NCI-H146 treated with DMSO at 0.1 percent for 48 hours (cell line): ENCODE measurements at regions not wholly inside any gene's neighbourhood (a gene's known extent, or its start where the extent isn't known, plus 50 kb on each side); places are given as distances from the start of the nearest gene placed in this dataset.

ENCODE experiments used
- DNase-seq: peaks from one replicate; lab custom pipeline; 2025; ENCODE audit not compliant: unreplicated experiment; lab: John Stamatoyannopoulos, UW

DNA sequence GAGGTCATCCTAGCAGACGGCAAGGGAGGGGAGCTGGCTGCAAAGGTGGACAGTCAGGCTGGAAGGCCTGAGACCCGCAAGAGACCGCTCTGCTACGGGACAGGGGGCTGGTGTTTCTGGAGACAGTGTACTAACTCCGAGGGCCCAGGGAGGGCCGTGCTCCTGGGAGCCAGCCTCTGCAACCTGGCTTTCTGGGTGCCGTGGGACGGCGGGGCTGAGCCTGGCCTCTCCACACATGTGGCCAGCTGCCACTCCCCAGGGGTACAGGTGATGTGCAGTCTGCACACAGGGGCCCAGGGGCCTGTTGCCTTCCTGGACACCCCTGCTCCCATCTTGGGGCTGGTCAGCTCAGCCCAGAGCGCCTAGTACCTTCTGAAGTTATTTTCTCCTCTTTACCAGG, 92.2 kb downstream of the MRPL36 start:
- DNase-seq = no peak

DNA sequence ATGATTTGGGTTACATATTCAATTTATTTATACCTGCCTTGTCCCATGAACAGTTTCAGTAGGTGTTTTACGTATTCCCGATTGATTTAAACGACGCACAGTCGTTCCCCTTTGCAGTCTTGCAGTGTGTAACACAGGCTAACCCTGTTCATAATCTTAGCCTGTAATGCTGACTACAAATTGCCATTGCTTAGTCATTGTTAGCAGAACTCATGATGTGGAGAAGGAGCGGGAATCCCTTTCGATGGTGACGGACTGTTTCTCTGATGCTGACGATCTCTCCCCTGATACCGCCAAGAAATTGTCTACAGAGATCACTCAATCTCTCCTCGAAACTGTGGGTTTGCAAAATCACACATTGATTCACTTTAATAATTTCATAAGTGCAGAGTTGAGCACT, 93.2 kb downstream of the MRPL36 start:
- DNase-seq = no peak

GRCh38 chr5:1706021-1706420, 93.6 kb downstream of the MRPL36 start:
- DNase-seq = no peak

GRCh38 chr5:1704676-1705075, 95.0 kb downstream of the MRPL36 start:
- no peak for DNase-seq

DNA sequence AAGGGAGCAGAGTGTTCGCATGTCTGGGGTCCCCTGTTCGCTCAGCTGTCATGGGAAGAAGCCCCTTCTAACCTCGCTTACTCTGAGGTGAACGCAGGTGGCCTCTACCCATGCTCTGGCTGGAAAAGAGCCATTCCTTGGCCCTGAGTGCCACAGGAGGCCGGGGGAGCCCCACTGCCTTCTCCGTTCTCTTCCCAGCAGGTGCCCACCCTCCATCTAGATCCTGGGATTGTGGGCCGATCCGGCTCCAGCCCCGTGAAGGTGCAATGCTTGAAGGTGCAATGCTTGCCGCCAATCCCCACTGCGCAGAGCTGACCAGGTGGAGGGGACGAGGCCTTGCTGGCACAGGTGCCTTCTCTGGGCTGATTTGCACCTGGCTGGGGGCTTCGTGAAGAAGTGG, 95.4 kb downstream of the MRPL36 start:
- no peak for DNase-seq

DNA sequence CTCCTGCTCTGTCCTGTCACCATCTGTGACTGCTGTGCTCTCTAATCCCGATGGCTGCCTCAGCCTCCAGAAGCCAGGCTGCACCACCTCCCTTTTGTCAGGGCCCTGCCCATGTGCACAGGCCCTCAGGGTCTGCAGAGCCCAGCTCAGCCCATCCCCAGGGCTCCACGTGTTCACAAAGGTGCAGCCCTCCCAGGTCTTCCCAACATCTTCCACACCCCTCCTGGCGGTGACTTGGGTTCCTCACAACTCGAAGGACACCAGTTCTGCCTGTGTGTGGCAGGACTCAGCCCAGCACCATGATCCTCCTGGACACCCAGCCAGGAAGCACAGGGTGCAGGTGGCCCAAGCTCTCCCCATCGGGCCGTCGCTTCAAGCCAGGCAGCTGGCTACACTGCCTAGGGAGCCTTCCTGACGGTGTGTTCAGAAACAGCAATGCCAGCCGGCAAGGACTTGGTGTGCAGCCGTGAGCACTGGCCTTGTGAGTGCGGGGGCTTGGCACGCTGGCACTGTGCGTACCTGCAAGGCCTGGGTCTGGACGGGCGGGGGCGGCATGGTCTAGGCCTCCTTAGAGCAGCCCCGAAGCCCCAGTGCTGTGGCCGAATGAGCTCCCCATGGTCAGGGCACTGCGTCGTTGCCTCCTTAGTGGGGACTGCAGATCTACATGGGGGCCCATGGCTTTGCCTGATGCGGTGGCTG, 96.1 kb downstream of the MRPL36 start:
- no peak for DNase-seq

GRCh38 chr5:1702318-1702717, 97.3 kb downstream of the MRPL36 start:
- DNase-seq = no peak

GRCh38 chr5:1701884-1702283, 97.8 kb downstream of the MRPL36 start:
- no peak for DNase-seq

DNA sequence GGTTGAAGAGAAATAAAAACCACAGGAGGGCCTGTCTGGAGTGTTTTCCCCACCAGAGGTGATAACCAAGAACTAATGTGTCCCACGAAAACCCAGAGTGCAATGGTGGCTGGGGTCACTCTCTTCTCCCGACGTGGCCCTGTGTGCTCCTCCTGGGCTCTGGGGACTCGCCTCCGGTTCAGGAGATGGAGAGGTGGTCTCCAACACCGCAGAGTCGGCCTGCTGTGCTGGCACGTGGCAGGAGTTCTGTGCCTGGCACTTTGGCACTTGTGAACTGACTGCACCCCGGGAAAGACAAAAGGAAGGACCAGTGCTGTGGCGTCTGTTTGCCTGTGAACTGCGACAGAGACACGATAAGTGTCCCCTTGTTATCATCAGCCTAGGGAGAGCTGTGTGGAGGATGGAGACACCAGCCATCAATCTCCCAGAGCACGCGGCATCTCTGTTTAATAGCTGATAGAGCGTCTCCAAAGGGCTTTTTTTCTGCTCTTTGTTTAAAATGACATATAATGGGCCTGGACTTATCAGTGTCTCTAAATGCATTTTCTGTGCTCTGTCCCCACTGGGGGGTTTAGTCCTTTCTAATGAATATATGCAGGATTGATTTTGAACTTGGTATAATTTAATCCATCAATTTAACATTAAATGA, 98.3 kb downstream of the MRPL36 start:
- no peak for DNase-seq

- no peak for DNase-seq
These were observed 100.2 kb downstream of the MRPL36 start for GRCh38 chr5:1699394-1699793.

- no peak for DNase-seq
These were observed 100.9 kb downstream of the MRPL36 start for GRCh38 chr5:1698589-1699316.

- DNase-seq = no peak
These were observed 107.3 kb downstream of the MRPL36 start for GRCh38 chr5:1692381-1692780.

- no peak for DNase-seq
These were observed 112.2 kb downstream of the MRPL36 start for GRCh38 chr5:1687301-1687970.

DNA sequence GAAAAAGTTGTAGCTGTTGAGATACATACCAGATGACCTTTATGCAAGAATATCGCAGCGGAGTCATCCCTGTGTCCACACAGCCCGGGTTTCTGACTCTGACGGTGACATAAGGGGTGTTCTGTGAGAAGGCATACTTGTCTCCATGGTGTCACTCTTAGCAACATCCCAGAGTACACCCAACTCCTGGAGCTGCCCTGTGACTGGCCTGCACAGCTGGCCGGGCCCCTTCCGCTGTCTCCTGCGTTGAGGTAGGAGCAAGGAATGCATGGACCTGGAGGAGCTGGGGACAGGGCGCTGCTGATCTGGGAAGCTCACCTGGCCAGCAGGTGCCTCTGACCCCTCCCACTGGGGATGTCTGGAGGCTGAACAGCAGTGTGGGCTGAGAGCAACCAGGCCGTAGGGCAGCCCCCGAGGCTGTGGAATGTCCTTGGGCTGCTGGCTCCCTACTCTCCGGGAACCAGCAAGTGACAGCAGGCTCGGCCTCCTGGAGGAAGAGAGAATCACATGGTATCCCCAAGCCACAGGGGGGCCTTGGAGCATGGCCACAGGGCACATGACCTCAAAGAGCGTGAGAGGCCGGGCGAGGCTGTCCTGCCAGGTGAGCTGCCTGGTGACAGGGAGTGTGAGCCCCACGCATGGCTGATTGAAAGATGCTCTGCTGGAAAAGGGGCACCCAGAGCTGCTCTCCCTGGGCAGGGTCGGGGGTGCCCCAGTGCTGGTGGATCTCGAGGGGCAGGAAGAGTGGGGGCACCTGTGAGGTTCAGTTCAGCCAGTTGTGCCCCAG, 113.4 kb downstream of the MRPL36 start:
- no peak for DNase-seq

DNA sequence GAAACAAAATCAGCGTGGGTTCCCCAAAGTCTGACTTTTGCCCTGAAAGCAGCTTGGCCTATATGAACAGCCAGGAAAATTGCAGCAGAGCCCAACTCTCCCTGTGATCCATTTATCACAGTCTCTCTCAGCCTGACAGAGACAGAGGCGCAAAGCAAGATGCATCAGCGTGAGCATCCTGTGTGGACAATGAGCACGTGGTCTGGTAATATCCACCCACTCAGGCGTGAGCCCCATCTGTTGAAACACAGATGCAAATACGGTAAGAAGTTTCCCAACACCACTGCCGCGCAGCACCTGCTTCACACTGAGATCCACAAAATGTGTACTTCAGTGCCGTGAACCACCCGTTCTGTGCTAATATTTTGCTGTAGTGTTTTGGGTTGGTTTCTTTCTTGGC, 114.6 kb downstream of the MRPL36 start:
- DNase-seq = no peak

DNA sequence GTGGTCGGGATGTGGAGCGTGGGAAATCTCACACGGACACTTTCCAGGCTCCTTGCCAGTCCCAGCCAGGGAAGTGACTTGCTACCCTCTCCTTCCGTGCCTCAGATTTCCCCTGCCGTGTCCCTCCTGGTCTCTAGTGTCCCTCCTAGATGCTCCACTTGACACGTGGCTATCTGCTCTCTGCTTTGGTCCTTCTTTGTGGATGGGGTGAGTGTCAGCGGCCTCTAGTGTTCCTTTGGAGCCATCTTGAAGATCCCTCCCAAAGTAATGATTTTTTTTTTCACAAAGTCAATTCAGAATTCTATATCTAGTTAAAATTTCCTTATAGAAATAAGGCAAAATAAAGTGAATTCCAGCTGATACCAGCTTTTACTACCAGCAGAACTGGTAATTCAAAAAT, 117.7 kb downstream of the MRPL36 start:
- DNase-seq = no peak

DNA sequence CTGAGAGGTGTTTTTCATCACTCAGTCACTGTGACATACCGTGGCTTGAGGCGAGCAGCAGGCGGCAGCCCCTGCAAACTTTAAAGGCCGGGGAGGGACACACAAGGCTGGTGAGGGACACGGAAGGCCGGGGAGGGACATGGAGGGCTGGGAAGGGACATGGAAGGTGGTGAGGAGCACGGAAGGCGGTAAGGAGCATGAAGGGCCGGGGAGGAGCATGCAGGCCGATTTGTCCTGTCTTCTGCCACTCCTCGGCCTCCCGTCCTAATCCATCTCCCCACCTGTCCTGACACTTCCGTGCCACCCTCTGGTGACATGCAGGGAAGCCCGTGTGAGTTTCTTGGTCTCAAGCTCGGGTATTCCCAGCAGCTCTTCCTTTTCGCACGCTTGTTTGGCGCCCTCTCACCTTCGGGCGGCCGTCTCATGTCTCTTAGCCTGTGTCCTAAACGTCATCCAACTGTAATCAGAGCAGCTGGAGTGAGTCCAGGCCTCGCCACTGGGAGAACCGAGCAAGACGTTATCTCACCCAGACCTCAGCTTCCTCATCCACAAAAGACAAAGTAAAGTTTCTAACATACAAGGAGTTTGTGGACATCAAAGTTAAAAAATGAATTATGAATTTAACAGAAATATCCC, 126.5 kb downstream of the MRPL36 start:
- DNase-seq = no peak

DNA sequence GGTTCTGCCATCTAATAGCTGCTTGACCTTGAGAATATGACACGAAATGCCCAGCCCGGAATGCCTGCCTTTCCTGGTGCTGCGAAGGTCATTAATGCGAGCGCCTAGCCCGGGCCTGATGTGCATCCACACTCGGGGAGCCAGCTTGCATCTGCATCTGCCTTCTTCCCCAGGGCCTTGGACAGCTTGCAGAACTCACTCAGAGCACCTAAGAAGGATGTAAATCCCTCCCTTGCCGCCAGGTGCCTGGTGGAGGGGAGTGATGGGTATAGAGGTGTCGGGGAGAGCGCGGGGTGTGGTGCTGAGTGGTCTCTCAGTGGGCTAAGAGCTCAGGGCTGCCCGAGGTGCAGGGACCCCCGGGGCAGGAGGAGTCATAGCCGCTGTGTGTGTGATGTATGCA, 127.2 kb downstream of the MRPL36 start:
- DNase-seq = no peak

DNA sequence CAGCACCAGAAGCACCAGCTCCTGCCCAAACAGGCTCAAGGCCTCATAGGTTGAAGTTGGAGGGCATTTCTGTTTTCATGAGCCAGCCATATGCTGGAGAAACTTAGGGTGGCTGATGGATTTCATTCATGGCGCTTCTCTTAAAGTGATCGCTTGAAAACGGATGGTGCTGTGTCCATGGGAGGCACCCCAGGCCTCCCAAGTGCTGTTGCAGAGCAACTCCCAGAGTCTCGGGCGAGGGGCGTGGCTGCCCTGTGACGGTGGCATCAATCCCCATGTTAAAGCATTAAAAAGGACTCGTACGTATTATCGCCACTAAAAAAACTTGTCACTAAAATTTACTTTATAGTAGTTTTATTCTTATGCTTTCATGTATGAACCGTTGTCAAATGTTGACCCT, 128.3 kb downstream of the MRPL36 start:
- DNase-seq = no peak

GRCh38 chr5:1670351-1670750, 129.3 kb downstream of the MRPL36 start:
- DNase-seq = no peak
